NCI-H82 (cell line): ENCODE measurements at regions not wholly inside any gene's neighbourhood (a gene's known extent, or its start where the extent isn't known, plus 50 kb on each side); places are given as distances from the start of the nearest gene placed in this dataset.

ENCODE experiments used
- DNase-seq: peaks from one replicate; lab custom pipeline; 2025; lab: John Stamatoyannopoulos, UW

DNA sequence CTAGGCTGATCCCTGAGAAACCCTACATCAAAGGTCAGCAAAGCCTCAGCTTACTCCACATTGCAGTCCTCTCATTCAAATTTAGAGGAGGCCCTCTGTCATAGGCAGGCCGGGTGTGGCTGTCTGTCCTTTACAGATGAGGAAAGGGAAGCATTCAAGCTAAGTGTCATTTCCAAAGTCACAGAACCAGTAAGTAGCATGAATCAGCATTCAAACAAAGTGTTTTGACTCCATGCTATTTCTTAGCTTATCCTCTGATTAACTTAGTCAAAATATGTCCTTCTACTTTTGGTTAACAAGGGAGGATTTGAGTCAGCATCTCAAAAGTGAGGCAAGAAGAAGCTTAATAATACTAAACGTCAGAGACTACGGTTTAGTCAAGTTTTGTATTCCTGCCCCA is 409.0 kb upstream of the POU3F3 start:
- DNase-seq: no peak

DNA sequence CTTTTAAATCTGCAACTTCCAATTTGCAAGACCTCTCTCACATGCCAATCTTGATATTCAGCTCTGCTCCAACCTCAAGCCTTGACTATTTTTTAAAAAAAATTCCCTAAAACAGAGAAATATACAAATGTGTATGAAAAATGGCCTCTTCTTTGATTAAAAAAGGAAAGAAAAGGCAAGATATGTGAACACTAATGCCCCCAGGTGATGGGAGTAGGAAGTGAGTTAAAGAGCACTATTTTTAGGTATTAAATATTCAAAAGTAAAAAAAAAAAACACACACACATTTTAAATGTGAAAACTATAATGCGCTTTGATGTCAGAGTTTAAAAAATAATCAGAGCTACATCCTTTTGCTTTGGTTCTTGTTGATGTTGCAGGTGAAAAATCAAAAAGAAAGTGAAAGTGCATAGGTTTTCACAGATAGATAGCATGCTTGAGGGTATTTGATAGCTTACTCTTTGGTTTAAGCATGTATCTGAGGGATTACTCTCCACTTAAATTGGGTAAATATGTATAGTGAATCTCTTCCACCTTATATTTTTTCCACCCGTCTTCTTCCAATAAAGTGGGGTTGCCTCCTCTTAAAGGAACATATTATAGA is 406.0 kb upstream of the POU3F3 start:
- no peak for DNase-seq

DNA sequence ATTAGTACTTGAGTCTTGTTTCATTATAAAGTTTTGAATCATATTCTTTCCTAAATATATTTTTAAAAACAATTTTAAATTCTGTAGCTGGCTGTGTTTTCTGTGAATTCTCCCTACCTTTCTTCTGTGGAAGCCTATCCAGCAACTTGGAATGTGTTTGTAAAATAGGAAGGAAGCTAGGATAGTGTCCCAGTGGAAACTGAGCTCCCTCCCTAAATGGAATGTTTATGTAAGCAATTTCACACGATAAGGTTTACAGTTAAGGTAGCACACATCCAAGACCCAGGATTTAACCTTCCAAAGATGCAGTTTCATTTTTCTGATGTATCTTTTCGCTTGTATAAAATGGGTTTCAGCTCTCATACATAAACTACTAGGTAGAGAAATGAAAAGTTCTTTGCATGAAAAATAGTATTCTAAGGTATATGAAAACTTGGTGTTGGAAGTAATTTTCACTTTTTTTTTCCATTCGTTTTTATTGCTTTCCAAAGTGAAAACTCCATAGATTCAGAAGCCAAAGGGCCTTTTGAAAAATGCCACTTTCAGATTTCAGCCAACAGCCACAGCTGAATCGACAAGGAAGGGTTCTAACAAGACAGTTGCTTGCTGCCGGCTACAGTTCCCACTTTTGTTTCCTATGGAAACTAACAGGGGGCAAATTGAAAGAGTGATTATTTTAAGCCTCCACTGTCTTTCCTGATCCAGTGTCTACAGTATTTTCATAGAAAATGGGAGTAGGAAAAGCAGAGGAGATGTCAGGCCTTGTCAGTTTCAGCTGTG is 405.1 kb upstream of the POU3F3 start:
- DNase-seq: no peak

DNA sequence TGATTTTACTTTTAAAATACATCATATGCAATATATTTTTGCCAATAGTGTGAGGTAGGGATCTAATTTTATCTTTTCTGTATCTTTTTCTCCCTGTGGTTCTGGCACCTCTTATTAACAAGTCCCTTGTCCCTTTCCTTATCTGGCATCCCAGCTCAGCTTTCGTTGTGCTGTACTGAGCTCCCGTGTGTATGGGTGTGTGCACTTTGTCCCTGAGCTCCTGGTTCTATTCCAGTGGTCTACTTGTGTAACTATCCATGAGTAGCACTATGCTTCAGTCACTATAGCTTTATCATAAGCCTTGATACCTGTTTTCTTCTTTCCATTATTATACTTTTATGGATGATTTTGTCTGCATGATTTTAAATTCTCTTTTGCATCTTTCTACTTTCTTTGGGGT is 401.4 kb upstream of the POU3F3 start:
- DNase-seq: no peak

DNA sequence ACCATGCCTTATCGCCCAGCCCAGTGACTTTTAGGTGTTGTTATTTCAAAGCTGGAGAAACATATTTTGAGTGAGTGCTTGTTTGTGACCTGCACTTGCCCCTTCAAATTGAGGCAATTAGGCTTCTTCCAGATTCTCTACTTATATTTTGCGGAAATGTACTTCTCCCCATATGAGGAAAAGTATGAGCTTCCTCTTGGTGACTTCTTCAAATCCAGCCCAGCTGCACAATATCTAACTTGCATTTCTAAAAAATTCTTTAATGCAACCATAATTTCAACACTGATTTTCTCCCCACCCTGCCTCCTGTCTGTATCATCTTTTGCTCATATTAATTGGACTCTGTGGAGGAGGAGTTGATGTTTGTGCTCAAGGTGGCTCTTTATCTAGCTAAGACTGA is 391.2 kb upstream of the POU3F3 start:
- no peak for DNase-seq

DNA sequence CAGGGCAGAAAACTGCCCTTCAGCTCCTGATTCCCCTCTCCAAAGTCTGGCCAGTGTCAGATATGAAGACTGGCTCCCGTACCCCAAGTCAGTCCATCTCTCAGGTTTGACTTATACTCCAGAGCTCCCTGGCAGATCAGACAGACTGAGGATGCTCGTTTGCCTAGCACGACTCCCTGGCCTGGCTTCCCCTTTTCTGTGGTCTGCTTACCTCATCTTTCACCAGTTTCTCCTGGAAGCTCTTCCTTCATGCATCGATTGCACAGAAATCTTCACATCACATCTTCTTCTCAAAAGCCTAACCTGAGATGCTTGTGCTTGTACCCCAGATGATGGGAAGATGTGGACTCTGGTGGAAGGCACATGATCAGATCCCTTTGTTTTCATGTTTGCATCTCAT is 387.9 kb upstream of the POU3F3 start:
- DNase-seq: no peak

DNA sequence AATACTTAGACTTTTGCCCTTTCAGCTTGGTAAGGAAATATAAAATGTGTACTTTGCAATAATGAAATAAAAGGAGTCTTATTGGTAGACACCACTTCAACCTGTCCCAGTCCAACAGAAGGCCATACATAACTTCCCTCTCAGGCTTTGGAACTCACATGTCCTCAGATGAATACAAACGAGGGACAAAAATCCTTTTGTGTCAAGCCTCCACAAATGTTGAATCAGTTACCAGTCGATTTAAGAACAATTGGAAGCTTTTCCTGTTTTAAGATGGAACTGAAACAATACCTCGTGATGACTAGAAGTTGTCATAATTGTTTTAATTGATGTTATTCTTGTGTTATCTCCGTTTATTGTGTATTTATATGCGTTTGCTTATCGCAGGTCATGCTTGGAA is 385.1 kb upstream of the POU3F3 start:
- no peak for DNase-seq

DNA sequence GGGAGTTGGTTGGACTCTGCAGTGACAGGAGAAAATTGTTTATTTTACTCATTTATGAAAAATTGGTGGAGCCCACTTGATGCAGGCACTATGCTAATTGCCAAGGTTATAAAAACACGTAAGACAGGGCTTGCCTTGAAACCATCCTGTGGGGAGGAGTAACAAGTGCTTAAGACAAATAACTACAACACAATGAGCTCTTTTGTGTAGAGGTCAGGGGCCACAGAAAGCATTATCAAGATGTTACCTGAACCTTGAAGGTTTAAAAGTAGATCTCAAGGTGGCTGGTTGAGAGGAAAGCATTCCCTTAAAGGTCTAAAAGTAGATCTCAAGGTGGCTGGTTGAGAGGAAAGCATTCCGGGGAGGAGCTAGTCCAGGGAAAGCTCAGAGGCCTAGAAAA is 381.8 kb upstream of the POU3F3 start:
- DNase-seq: no peak

DNA sequence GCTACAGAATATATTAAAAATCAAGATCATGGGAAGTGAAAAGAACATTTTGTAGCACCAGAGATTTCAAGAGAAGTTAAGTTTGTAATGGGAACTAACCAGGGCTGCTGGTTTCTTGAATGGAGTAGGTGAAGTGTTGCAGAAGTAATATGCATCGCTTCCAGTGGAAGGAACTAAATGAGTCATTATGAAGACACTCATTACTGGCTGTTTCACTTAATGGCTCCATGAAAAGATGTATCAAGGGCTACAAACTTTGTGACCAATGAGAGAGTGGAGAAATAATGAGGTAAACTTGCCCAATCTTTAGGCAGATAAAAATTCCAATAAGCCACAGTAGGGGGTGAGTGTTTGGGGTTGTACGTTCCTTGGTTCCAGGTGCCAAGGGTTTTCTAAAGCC is 380.4 kb upstream of the POU3F3 start:
- DNase-seq: no peak

DNA sequence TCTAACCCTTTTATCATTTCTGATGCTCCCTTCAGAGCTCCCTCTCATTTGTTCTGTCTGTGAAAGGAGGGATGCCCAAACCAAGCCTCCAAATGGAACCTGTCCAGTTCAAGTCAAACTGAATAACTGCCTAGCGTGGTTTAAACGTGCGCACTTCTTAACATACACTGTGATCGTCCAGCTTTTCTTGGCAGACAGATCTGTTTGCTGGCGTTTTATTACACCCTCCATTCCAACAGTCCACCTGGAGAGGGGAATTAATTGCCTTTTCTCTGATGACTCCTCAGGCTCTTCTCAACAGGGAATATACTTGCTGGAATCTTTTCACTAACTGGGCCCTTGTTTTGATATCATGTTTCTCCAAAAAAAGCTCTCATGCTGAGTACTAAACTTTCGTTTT is 379.2 kb upstream of the POU3F3 start:
- no peak for DNase-seq

DNA sequence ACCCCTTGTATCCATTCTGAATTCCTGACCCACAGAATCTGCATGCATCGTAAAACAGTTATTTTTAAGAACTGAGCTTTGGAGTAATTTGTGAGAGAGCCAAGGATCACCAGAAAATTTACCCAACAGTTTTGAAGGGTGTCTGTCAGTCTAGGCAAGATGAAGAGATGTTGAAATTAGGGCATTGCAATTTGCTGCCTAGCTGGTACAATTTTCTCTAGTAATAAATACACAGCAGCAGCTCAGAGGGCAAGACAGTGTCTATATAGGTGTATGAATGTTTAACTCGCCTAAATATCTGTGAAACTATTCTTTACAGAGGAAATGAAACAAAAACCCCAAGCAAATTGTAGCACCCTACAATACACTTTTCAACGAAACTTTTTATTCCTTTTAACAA is 377.8 kb upstream of the POU3F3 start:
- DNase-seq: no peak

DNA sequence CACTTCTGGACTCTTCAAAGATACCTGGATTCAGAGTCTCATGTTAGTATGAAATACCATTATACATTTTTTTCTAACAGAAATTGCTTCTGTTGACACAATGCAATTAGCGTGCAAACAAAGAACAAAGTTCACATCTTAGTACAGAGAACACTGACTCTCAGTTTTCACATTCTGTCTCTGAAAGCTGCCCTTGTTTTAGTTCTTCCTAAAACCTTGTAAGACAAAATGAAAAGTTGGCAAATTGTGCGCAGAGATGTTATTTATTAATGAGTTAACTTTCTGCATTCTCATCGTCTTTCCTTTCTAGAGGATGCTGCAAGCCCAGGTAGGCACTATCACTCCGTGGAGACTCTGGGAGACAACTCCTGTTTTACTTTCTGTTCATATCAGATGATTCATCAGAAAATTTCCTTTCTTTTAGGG is 377.3 kb upstream of the POU3F3 start:
- DNase-seq: no peak

DNA sequence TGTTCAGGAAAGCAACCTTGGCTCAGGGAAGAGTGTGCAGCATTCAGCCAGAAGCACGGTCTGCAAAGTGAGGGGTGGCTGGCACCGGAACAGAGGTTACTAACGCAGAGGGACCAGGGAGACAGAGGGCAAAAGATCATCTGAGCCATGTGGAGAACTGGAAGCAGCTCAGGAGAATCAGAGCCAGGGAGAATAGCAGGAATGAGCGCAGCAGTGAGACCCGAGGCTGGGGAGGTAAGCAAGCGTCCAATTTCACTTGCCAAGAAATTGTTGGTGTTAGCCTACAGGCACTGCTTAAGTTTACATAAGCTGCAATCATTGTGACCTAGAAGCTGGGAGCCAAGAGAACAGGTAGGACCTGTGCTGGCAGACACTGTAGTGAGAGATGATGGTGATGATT is 372.6 kb upstream of the POU3F3 start:
- DNase-seq: no peak

DNA sequence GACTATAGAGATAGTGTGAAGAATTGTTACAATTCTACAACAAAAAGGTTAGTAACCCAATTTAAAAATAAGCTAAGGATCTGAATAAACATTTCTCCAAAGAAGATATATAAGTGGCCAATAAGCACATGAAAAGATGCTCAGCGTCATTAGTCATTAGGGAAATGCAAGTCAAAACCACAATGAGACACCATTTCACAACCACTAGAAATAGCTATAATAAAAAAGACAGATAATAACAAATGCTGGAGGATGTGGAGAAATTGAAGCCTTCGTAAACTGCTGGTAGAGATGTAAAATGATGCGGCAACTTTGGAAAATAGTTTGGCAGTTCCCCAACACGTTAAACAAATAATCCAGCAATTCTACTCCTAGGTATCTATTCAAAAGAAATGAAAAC is 366.5 kb upstream of the POU3F3 start:
- DNase-seq: no peak

DNA sequence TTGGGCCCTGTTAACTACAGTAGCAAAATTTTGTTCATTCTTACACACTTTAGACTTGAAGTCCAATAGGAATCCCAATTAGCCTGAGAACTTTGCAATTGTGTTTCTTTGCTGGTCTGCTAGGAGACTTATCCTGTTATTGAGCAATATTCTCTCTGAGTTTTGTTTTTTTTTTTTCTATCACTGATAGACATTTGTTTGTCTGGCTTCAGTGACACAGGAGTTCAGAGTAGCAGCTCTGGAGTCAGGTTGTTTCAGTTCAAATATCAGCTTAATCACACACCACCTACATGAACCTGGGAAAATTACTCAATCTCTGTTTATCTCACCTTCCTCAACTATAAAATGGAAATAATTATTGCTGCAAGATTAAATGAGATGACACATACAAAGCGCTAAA is 360.2 kb upstream of the POU3F3 start:
- no peak for DNase-seq

DNA sequence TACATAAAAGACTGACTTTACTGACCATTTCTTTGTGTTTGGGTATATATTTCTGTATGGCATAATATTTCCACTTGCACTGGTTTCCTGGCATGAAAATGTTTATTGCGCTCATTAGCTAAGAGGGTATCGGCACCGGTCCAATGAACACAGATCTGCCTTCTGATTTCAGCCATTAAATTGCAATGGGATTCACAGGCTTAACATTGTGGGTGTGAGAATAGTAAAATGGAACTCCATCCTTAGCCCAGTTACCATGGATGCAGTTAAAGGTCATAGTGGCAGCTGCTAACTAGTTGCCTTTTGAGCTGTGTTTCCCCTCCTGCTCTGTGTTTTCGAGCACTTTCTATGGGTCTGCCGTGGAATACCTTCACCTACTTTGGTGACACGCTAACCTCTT is 352.6 kb upstream of the POU3F3 start:
- DNase-seq: no peak

DNA sequence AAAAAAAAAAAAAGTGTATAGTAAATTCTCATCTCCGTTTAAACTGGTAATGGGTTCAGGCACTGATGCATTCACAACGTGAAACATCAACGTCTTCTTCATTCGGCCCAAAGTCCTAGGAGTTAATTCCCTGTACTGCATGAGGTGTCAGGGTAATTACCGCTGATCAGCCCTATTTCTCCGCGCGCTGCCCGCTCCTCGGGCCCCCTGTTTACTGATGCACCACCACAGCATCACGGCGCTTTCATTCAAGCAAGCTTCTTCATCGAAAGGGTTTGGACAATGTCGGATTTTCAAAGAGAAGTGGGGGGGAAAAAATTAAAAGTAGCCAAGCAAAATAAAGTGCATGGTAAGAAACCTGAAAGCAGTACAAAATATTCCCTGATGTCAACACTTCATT is 352.0 kb upstream of the POU3F3 start:
- DNase-seq: no peak

DNA sequence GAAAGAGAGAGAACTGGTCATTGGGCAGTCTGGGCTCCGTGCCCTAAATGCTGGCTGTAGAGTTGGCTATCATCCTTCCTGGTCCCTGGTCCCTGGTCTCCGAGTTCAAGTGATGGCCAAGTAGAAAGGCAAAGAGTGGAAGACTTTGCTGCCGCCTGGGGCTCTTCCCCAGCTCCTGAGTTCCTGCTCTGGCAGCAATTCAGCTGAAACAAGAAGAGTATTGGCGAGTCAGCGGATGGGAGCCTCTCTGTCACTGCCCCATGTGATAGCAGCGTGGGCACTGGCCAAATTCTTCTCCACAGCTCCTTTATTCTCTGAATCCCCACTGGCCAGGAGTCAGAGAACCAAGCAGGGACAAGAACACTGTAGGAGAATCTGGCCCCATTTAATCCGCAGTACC is 351.0 kb upstream of the POU3F3 start:
- no peak for DNase-seq

DNA sequence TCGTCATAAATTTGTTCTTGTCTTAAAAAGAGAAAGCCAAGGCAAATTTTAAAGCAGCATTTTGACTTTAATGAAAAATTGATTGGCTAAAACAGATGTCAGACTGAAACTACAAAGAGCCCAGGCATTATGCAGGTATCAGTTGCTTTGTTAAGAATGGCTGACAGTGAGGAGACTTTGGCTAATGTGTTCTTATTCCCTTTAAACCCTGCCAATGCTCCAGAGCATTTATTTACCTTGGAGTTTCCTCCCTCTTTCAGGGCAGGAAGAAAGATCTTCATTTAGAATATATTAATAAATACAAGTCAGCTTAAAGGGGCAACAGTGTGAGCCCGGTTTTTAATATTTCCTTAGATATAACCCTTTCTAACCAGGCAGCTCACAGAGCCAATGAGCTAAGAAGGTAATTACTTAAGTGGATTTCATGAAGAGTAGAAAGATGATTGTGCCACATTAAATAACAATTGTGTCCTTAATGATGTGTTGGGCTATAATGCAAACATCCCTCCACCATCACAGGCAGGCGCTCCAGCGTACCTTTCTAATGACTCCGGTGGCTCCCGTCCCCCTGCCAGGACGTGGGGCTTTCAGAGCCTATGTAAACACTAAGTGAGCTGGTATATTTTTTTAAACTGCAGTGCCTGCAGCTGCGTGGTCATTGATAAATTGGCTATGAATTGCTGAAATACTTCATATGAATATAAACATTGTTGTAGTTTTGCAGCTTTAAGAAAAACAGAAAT is 349.4 kb upstream of the POU3F3 start:
- DNase-seq: peak; percentile 4

DNA sequence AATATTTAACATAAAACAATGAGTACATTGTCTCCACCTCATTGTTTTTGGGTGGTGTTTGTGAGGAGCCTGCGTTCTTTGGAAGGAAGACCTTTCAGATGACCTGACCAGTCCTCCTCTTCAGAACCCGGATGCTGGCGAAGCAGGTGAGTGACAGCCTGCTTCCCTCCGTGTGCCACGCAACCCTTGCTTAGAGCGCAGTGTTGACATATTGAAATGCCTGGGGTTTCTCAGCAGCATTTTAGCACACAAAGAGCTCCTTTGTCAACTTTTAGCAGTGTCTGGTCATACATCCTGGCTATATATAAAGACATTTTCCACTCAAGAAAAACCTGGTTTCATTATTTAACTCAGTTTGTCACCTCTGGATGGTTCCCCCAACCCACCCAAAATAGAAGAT is 335.7 kb upstream of the POU3F3 start:
- no peak for DNase-seq

DNA sequence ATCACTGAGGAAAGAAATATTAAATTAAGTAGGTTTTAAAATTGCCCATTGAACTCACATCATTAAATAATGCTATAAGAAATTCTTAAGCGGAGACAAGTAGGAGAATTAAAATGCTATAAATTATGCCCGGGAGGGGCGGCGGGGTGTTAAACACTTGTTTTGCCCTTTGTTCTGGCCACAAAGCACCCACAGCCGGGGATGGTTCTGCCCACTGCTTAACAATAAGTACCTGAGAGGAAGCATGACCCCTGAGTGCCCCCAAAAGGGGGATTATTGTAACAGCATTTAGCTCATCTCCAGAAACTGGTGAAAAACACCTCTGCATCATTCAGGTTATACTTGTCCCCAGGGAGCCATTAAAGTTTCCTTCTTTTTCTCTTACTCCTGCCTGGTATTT is 332.7 kb upstream of the POU3F3 start:
- DNase-seq: no peak

DNA sequence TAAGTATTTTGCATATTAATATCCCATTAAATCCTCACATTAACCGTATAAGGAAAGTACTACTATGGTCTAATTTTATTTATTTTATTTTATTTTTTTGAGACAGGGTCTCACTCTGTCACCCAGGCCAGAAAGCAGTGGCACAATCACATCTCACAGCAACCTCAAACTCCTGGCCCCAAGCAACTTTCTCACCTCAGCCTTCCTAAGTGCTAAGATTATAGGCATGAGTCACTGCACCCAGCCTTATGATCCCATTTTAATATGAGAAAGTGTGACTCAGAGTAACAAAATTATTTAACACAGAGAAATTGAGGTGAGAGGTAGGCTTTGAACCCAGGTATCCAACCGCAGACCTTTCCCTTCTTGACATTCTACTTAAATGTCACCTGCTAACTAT is 330.0 kb upstream of the POU3F3 start:
- DNase-seq: no peak

DNA sequence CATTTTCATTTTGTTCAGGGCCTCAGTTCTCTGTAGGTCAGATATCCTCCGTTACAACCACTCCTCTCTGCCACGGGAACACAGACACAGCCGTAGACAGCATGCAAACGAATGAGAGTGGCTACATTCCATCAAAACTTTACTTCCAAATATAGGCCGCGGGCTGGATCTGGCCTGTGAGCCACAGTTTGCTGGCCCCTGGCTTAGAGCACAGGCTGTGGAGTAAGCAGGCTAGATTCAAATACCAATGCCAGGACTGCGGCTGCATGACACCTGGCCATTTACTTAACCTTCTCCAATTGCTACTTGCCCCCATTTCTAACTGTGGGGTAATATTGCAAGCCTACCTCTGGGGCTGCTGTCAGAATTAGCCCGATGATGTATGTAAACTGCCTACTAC is 325.8 kb upstream of the POU3F3 start:
- DNase-seq: no peak
